ENCODE measurements at regions not wholly inside any gene's neighbourhood (a gene's known extent, or its start where the extent isn't known, plus 50 kb on each side); places are given as distances from the start of the nearest gene placed in this dataset.

DNA sequence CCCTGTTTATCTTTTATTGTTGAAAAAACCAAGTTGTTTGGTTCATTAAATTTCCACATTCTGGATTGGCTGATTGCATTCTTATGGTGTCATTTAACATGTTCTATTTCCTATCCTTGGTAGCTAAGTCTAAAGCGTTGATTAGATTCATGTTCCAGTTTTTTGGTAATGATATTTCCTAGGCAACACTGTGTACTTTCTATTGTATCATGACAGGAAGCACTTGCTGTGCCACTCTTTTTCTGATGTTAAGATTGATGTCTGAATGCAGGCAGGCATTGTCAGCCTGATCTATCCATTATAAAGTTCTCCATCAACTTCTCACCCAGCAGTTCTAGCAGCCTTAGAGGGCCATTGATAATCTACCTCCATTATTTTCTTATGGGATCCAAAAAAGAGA, 91.1 kb upstream of the ARID2 start:
- DNase-seq, result no peak

DNA sequence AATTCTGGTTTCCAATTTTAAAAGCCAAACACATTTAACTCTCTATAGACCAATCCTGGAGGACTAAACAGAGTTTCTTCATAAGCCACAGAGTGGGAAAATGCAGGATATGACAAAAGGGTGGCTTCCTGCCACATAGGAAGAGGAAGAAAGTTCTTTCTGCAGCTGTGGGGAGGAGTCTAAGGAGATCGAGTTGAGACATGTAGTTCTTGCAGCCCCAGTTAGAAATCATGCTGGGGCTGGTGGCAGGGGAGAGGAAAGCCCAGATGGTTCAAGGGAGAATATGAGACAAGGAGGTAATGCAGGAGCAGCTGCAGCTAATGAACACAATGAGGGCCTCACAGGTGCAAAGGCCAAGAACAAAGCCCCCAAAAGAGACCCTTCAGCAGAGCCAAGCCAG, 85.0 kb upstream of the ARID2 start:
- DNase-seq, result no peak
- H3K9me3 ChIP-seq, result no peaks in the 10 kb centered on the region
- TF ChIP-seq, protein P1, sequence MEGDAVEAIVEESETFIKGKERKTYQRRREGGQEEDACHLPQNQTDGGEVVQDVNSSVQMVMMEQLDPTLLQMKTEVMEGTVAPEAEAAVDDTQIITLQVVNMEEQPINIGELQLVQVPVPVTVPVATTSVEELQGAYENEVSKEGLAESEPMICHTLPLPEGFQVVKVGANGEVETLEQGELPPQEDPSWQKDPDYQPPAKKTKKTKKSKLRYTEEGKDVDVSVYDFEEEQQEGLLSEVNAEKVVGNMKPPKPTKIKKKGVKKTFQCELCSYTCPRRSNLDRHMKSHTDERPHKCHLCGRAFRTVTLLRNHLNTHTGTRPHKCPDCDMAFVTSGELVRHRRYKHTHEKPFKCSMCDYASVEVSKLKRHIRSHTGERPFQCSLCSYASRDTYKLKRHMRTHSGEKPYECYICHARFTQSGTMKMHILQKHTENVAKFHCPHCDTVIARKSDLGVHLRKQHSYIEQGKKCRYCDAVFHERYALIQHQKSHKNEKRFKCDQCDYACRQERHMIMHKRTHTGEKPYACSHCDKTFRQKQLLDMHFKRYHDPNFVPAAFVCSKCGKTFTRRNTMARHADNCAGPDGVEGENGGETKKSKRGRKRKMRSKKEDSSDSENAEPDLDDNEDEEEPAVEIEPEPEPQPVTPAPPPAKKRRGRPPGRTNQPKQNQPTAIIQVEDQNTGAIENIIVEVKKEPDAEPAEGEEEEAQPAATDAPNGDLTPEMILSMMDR (IDR thresholded peaks at IDR 0.05; ENCODE audit: low read depth, low read length), result no peak
- no peak overlapping the region for H3K4me3 ChIP-seq (ENCODE audit: low read depth, low read length)
- H3K27me3 ChIP-seq, result peaks cover 10% of the 10 kb centered on the region
- H3K4me1 ChIP-seq, result no peaks in the 10 kb centered on the region; the same call in 1 of the 2 replicates
- H3K36me3 ChIP-seq, result no peaks in the 10 kb centered on the region

More for the DNA sequence above, 91.1 kb upstream of the ARID2 start:
- Histone ChIP-seq H3K4me1 (no peaks in the 10 kb centered on the region), H3K9me3 (no peaks in the 10 kb centered on the region), H3K4me3 (ENCODE audit: low read depth, low read length) (no peak overlapping the region), H3K36me3 (no peaks in the 10 kb centered on the region), H3K27me3 (peaks cover 4% of the 10 kb centered on the region)
- TF ChIP-seq, protein P1 (IDR thresholded peaks at IDR 0.05; ENCODE audit: low read depth, low read length), result no peak

DNA sequence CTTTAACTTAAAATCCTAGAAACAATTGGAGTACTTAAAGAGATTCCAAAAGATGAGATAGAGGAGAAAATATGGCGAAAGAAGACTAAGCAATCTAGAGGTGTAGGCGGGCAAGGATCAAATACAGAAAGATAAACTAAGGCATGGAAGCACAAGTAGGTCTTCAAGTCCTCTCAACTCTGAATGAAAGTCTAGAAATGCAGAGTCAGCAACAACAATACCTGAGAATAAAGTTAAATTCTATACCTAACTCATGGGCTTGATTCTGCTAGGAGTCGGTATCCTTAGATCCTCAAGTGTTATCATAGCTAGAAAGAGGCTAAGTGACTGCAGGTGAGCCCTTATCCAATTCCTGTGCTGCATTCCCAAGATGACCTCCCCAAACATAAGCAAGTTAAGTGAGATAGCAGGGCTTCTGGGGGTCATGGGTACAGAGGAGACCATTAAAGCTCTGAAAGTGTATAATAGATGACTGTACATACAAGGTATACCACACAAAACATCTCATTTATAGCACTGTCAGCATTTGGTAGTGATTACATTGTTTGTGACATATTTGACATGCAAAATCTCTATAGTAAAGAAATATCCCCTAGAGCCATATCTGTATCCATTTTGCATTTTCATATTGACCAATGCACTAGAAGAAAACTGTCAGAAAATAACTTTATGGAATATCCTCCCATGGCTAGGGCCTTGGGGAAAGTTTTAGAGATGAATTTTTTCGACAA, 82.5 kb upstream of the ARID2 start:
- TF ChIP-seq, protein P1 (IDR thresholded peaks at IDR 0.05; ENCODE audit: low read depth, low read length), result no peak
- Histone ChIP-seq H3K36me3 (no peaks in the 10 kb centered on the region), H3K27me3 (peaks cover 10% of the 10 kb centered on the region), H3K9me3 (no peaks in the 10 kb centered on the region), H3K4me3 (ENCODE audit: low read depth, low read length) (no peak overlapping the region), H3K4me1 (no peaks in the 10 kb centered on the region; the same call in 1 of the 2 replicates)
- DNase-seq, result no peak

DNA sequence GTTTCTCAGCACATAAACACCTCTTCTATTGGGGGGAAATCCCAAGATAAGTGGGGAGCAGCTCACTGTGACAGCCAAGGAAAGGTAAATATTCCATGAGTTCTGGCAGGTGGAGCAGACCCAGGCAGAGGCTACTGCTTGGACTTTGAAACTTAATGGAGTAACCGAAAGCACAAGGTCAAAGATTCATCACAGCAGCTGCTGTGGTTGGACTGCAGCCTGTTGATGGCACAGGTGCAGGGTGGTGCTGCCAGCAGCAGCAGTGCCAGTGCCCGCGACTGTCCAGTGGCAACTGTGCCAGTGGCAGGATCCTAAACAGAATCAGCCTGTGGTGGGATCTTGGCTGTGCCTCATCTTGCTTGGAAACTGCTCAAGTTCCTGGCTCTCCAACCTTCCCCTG, 81.4 kb upstream of the ARID2 start:
- H3K4me3 ChIP-seq (ENCODE audit: low read depth, low read length), result no peak overlapping the region
- H3K36me3 ChIP-seq, result no peaks in the 10 kb centered on the region
- no peak for DNase-seq
- H3K4me1 ChIP-seq, result no peaks in the 10 kb centered on the region; the same call in 1 of the 2 replicates
- peaks cover 10% of the 10 kb centered on the region for H3K27me3 ChIP-seq
- TF ChIP-seq, protein P1 (IDR thresholded peaks at IDR 0.05; ENCODE audit: low read depth, low read length), result no peak
- no peaks in the 10 kb centered on the region for H3K9me3 ChIP-seq

- DNase-seq, result no peak
- Histone ChIP-seq H3K27me3 (peaks cover 10% of the 10 kb centered on the region), H3K4me3 (ENCODE audit: low read depth, low read length) (no peak overlapping the region), H3K9me3 (no peaks in the 10 kb centered on the region), H3K36me3 (no peaks in the 10 kb centered on the region), H3K4me1 (no peaks in the 10 kb centered on the region; the same call in 1 of the 2 replicates)
- TF ChIP-seq, protein P1 (IDR thresholded peaks at IDR 0.05; ENCODE audit: low read depth, low read length), result no peak
These were observed 78.5 kb upstream of the ARID2 start for GRCh38 chr12:45651029-45651428.

- Histone ChIP-seq H3K27me3 (no peaks in the 10 kb centered on the region), H3K4me1 (no peaks in the 10 kb centered on the region), H3K4me3 (ENCODE audit: low read depth, low read length) (no peak overlapping the region), H3K36me3 (no peaks in the 10 kb centered on the region), H3K9me3 (no peaks in the 10 kb centered on the region)
- no peak for DNase-seq
- TF ChIP-seq, protein P1 (IDR thresholded peaks at IDR 0.05; ENCODE audit: low read depth, low read length), result no peak
These were observed 75.4 kb upstream of the ARID2 start for GRCh38 chr12:45654002-45654665.

All from BE2C (cell line).